GM18526 (cell line): ENCODE measurements at regions not wholly inside any gene's neighbourhood (a gene's known extent, or its start where the extent isn't known, plus 50 kb on each side); places are given as distances from the start of the nearest gene placed in this dataset.

ENCODE experiments used
- POLR2A ChIP-seq: IDR thresholded peaks from 3 replicates; pipeline ENCODE4 v1.6.1; 2011; ENCODE audit not compliant: insufficient read length; ENCODE audit errors: extremely low read depth

GRCh38 chr17:72405662-72406230 lies 284.9 kb downstream of the SOX9 start:
- no peak for TF ChIP-seq POLR2A

GRCh38 chr17:72406498-72406897 lies 285.7 kb downstream of the SOX9 start:
- no peak for TF ChIP-seq POLR2A

- TF ChIP-seq POLR2A: no peak
Observed at GRCh38 chr17:72407336-72407909, 286.6 kb downstream of the SOX9 start.

- no peak for TF ChIP-seq POLR2A
Observed at GRCh38 chr17:72407931-72408330, 287.1 kb downstream of the SOX9 start.

- TF ChIP-seq POLR2A: no peak
Observed at GRCh38 chr17:72408641-72409040, 287.8 kb downstream of the SOX9 start.

- TF ChIP-seq POLR2A: no peak
Observed at GRCh38 chr17:72409405-72410002, 288.7 kb downstream of the SOX9 start.

GRCh38 chr17:72411124-72411563 lies 290.3 kb downstream of the SOX9 start:
- TF ChIP-seq POLR2A: no peak

GRCh38 chr17:72412650-72413076 lies 291.8 kb downstream of the SOX9 start:
- TF ChIP-seq POLR2A: no peak

GRCh38 chr17:72413077-72414031 lies 292.5 kb downstream of the SOX9 start:
- no peak for TF ChIP-seq POLR2A

GRCh38 chr17:72414032-72414396 lies 293.2 kb downstream of the SOX9 start:
- TF ChIP-seq POLR2A: no peak

GRCh38 chr17:72414967-72415853 lies 294.4 kb downstream of the SOX9 start:
- TF ChIP-seq POLR2A: no peak

GRCh38 chr17:72416054-72416675 lies 295.3 kb downstream of the SOX9 start:
- no peak for TF ChIP-seq POLR2A

GRCh38 chr17:72416905-72417304 lies 296.1 kb downstream of the SOX9 start:
- no peak for TF ChIP-seq POLR2A

GRCh38 chr17:72417627-72418026 lies 296.8 kb downstream of the SOX9 start:
- TF ChIP-seq POLR2A: no peak
